ENCODE measurements at regions not wholly inside any gene's neighbourhood (a gene's known extent, or its start where the extent isn't known, plus 50 kb on each side); places are given as distances from the start of the nearest gene placed in this dataset.

DNA sequence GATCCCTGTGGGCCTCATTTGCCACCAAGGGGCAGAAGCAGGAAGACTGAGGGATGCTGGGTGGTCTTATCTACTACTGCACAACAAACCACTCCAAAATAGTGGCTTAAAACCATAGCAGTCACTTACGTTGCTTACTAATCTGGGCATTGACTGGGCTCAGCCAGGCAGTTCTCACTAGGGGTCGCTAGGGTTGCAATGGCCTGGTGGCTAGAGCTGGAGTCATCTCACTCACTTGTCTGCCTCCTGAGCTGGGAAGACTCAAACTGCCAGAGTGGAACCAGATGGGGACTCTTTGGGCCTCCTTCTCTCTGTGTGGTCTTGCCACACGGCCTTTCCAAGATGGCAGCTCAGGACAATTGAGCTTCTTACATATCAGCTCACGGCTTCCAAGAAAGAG is 216.3 kb upstream of the BCOR start:
- no peak for DNase-seq (ENCODE audit: low spot score)

DNA sequence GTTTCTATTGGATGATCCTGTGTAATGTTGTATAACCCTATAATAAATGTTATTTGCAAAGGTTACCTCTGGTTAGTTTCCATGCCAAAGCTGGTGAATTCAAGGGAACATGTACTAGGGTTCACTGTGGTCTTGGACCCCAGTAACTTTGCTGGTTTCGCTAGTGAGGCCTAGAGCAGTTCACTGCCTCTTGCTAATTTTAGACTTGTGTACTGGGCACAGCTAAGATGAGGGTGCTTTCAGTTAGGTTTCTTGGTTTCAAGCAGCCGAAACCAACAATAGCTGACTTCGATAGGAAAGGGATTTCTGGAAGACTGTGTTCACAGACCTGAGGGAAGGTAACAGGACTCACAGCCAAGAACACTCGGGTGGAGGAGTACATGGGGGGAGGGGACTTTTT is 215.5 kb upstream of the BCOR start:
- DNase-seq (ENCODE audit: low spot score) = no peak

DNA sequence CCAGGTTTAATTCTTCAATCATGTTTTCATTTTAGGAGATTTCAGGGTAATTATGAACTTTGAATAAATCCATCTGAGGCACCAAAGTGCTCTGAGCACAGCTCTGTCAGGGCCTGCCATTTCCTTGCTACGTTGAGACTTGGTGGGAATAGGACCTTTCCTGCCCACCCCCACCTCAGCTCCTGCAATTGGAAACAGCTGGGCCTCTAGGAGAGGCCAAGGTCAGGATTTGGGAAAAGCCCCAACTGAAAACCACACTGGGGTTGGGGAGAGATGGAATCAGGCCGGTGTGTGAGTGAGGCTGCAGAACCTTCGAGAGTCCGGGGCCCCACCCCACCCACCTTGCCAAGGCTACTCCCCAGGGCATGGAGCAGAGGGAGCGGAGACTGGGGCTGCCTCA is 212.7 kb upstream of the BCOR start:
- no peak for DNase-seq (ENCODE audit: low spot score)

DNA sequence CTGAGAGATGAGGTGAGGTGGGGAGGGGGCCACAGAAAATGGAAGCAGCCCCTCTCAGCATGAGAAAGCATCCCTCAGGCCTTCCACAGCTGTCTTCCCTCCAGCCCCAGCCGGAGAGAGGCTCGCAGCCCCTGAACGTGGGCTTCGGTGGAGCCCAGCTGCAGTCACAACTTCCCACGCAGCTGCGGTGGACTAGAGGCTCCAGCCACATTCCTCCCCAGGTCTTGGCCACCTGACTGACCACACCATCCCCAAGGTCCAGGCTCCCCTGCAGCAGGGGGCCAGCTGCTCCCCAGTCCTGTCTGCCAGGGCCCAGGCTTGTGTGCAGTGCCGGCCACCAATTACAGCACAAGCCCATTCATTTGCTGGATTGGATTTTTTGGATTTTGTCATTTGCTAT is 212.3 kb upstream of the BCOR start:
- no peak for DNase-seq (ENCODE audit: low spot score)

DNA sequence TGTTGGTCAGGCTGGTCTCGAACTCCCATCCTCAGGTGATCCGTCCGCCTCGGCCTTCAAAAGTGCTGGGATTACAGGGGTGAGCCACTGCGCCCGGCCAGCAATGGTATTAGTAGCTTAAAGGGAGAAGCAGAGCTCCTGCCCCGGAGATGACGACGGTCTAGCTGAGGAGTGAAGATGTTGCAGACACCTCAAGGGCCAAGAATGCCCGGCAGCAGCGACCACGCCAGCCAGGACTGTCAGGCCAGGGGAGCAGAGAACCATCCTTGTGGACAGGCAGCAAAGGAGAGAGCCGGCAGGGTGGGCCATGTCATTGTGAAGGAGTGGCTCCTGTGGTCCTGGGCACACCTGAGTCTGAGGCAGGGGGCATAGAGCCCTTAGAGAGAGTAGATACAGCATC is 210.1 kb upstream of the BCOR start:
- no peak for DNase-seq (ENCODE audit: low spot score)

DNA sequence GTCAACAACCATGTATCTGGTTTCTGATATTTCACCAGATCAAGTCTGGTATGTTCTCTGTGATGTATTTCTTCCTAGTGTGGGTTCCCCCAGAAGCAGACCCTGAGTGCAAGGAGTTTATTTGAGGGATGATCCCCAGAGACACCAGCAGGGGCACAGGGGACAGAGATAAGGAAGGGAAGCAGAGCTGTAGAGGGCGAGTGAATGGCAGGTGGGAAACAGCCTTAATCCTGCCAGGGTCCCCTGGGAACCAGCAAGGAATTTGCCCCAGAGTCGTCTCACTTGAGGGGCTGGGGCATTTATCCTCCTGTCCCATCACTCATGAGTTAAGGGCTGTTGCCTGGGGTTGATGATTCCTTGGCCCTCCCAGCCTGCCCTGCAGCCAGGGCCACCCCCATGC is 206.4 kb upstream of the BCOR start:
- no peak for DNase-seq (ENCODE audit: low spot score)

DNA sequence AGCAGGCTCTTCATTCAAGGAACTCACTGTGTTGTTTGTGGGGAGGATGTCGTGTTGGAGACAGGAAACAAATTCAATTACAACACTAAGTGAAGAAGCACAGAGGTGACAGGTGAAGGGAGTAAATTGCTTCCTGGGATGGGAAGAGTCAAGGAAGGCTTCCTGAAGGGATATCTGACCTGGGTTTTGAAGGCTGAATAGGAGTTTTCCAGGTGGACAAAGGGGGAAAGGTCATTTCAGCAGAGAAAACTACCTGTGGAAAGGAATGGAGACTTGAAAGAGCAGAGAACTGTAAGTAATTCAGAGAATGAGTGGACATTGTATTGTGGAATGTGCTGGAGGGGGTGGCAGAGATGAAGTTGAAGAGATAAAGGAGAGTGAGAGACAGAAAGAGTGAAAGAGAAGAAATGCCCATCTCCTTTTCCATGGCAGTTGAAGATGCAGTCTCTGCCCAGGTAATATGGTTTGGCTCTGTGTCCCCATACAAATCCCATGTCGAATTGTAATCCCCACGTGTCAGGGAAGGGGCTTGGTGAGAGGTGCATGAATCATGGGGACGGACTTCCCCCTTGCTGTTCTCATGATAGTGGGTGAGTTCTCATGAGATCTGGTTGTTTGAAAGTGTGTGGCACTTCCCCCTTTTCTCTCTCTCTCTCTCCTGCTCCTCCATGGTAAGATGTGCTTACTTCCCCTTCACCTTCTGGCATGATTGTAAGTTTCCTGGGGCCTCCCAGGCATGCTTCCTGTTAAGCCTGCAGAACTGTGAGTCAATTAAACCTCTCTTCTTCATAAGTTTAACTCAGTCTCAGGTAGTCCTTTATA is 205.7 kb upstream of the BCOR start:
- no peak for DNase-seq (ENCODE audit: low spot score)

DNA sequence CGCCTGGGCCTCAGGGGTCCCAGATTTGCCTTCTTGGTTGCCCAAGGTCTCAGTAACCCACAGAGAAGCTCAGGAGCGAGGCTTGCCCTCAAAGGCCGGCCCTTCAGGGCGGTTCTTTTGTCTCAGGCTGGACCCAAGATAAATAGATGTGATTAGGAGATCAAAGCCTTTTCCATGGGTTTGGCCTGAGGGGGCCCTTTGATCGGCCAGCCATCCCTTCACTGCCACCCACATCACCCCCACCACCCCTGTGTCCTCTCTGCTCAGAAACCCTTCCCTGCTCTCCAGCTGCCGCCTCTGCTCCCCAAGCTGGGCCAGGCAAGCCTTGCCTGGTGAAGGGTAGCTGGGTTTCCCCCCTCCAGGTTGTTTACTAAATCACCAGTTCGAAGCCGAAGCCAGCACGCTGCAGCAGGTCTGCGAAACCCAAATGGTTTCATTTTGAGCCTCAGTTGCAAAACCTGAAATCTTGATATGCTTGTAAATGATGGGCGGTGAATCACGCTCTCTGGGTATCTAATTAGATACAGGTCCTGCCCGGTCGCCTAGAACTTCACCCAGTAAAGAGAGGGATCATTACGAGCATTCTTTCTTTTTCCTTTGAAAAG is 202.6 kb upstream of the BCOR start:
- no peak for DNase-seq (ENCODE audit: low spot score)

DNA sequence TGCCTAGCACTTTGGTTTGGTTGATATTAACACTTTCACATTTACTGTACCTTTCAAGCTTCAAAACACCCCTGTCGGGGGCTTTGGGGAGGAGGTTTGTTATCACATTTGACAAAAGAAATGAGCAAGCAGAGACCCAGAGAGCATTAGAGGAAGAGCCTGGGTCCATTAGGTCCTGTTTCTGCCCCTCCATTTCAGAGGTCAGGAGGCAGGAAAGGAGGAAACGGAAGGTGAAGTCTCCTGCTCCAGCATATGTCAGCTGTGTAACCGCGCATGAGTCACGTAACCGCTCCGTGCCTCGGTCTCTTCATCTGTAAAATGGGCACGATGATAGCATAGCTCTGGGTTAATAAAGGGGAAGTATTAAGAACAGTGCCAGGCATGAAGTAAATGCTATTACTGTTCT is 201.9 kb upstream of the BCOR start:
- no peak for DNase-seq (ENCODE audit: low spot score)

DNA sequence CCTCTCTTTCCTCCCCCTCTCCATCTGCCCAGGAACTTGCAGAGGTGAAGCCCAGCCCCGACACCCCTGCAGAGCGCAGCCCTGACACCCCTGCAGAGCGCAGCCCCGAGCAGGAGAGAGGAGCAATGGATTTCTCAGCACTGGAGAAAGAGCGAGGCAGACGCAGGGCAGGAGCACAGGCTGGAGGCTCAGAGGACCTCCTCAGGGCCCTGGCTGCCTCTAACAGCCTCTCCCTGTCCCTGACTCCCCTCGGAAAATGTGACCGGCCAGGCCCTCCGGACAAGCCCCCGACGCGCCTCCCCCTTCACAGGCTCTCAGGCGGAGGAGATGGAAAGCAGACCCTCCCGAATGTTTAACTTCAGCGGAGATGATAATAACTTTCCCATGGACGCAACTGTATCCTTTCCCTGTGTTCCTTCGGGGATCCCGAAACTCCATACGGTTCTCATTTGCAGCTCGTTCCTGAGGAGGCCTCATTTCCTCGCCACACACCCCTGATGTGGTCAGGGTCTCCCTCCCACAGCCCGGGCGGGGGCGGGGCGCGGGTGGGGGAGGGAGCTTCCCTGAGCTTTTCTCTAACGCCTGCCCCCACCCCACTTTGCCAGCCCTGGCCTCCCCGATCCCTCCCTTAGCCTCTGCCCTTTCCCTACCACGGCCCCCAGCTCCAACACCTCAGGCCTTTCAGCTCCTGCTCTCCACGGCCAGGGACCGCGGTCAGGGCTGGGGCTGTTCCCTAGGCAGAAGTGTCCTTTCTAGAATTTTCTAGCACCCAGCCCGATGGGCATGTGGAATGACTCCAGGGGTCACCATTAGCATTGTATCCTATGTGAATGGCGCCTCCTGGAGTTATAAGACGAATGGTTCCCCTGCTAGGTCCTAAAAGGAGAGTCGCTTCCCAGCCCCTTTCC is 201.1 kb upstream of the BCOR start:
- DNase-seq (ENCODE audit: low spot score) = no peak

DNA sequence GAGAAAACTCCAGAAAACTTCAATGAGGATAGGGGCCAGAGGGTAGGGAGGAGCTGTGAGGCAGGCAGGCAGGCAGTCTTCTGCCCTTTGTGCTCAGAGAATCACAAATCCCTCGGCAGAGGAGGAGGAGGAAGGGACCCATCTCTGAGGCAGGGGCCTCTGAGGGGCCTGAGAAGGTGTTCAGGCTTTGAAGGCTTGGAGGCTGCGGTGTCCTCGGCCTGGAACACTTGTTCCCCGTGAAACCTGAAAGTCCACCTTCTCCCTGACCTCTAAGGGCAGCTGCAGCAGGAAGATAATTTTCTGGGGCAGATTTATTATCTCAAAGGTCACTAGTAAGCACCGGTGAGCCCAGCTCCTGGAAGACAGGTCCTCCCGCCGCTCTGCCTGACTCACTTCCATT is 200.3 kb upstream of the BCOR start:
- no peak for DNase-seq (ENCODE audit: low spot score)

DNA sequence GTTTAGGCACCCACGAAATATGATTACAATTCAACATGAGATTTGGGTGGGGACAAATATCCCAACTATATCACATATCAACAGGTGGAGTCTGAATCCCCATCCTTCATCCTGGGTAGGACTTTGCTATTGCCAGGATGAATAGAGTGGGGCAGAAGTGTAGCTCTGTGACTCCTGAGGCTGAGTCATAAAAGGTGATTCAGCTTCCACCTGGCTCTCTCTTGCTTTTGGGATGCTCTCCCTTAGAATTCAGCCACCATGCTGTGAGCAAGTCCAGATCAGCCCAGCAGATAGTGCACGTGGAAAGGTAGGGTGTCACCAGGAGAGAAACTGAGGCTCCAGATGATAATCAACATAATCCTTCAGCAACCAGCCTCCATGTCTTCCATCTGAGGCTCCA is 193.8 kb upstream of the BCOR start:
- no peak for DNase-seq (ENCODE audit: low spot score)

DNA sequence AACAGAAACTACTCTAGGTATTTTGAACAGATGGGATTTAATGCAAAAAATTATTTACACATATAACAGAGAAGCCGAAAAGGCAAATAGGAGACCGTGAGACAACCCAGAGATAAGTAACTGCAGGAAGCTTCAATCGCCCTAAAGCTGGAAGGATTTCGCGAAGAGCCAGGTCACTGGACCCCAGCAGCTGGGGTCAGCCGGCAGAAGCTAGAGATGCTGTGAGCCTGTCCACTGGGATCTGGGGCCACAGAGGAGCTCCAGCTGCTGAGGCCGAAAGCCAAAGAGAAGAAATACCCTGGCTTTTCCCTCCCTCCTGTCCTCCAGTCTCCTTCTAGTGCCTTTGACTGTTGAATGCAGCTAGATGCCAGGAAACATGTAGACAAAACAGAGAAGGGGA is 192.8 kb upstream of the BCOR start:
- DNase-seq (ENCODE audit: low spot score) = no peak

DNA sequence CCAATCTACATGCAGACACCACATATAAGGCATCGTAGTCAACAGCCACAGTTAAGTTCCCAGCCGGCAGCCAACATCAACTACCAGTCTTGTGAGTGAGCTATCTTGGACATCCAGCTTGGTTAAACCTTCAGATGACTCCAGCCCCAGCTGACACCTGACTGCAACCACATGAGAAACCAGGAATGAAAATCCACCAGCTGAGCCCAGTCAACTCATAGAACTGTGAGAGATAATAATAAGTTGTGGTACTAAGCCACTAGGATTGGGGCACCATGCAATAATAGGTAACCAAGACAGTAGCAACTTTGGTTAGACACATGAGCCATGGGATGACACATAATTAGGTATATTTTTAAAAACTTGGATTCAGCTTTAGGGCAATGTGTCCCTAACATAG is 188.1 kb upstream of the BCOR start:
- DNase-seq (ENCODE audit: low spot score) = no peak

DNA sequence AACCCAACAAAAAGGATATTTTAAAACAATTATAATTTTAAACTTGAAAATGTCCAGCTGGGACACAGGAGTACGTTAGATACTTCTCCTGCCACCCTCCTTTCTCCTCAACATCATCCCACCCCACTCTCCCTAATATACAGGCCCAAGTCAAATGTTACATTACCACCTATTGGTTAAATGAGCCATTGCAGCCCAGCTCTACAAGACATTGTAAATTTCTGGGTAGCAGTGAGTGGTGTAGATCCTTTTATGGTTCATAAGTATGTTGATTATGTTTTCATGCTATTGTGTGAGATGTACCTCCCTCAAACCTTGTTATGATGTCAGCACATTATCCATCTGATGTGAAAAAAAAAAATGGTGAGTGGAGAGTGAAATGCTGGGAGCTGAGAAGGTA is 187.1 kb upstream of the BCOR start:
- DNase-seq (ENCODE audit: low spot score) = no peak

DNA sequence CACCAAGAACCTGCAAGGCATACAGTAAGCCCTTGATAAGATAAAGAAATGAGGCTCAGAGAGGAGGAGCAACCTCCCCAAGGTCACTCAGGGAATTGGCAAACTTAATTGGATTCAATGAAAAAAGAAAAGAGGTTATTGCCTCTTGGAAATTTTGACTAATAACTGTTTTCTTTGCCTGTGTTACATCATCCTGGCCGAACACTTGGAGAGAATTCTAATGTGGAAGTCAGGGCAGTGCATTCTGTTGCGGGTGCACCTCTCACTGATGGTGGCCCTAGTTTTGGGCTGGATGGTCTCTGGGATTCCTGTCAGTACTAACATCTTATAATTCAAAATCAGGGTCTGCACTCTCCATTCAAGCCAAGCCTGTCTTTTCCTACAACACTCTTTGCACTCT is 186.2 kb upstream of the BCOR start:
- DNase-seq (ENCODE audit: low spot score) = no peak

DNA sequence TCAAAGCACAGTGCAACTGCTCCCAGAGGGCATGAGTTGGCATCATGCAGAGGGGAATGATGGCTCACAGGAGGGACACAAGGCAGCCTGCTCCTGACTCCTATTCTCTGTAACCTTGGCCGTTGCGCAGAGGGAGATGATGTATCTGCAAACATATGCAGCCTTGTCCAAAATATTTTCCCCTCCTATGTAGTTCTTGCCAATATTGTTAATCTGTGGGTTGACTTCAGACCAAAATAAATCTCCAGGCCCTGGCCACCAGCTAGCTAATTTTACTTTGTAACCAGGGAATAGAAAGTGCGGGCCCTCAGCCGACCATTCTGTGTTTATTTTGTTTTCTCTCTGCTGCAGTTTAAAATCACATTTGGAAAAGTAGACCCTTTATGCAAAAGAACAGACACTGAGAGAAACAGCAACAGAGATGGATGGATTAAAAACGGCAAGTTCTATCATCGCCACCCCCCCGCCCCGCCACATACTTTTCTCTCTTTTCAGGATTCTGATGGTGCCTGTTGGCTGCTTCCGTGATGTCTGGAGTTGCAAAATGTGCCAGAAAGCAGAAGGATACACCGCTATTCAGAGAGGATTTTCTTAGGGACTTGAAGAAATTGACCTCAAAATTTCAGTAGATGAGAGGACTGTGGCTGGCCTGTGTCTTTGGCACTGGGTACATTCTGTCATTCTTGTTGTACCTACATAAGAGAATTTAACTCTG is 185.3 kb upstream of the BCOR start:
- DNase-seq (ENCODE audit: low spot score) = no peak

DNA sequence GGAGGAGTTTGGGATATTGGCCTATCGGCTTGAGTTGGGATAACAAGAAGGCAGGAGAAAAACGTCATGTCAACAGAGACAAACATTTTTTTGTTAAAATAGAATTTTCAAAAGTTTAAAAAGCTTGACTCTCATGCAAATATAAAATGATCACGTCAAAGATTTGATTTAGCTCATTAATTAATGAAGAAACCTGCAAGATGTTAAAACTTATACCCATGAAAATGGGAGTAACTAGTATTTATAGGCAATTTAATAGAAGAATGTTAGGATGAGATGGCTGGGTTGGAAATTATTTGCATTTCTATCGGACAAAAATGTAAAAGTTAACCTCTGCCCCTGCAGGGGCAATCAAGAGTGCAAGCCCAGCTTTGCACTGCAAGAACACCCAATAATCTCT is 184.6 kb upstream of the BCOR start:
- no peak for DNase-seq (ENCODE audit: low spot score)

DNA sequence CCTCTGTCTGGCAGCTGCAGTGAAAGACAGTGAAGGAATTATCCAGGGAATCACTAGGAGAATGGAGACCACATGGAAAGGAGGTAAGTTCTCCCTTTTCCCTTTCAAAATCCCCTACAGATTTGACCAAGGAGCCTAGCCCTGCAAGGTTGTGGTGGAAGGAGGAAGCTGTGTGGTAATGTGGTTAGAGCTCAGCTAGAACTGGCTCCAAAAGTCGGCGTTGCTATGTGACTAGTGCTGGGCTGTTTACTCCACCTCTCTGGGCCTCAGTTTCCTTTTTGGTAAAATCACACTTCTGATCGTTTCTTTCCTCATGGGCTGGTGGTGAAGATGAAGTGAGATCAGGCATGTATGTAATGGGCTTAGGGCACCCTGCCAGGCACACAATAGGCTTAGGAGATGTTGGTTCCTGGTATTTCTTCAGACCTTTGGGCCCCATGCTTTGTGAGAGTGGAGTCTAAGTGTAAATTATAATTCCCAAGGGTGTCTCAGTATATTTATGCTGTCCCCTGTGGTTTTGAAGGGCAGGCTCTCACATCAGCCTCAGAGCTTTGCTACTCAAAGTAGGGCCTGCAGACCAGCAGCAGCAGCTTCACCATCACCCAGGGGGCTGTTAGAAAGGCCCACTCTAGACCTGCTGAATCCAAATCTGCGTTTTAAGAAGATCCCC is 183.7 kb upstream of the BCOR start:
- DNase-seq (ENCODE audit: low spot score) = no peak

DNA sequence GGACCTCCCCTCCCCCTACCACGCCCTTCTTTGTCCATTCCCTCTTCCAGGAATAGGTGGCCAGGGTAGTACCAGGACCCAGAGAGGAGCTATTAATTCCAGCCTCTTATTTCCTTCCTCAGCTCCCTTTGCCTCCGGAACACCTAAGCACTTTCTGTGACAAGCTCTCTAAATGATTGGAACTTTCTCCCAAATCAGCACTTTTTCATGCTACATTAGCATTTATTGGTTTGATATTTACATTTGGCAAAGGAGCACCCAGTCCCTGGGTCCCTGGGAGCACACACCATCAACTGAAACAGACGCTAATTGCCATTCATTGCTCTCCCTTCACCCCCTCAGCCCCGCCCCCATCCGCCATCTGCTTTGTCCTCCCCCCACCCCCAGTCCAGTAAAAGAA is 182.0 kb upstream of the BCOR start:
- no peak for DNase-seq (ENCODE audit: low spot score)

DNA sequence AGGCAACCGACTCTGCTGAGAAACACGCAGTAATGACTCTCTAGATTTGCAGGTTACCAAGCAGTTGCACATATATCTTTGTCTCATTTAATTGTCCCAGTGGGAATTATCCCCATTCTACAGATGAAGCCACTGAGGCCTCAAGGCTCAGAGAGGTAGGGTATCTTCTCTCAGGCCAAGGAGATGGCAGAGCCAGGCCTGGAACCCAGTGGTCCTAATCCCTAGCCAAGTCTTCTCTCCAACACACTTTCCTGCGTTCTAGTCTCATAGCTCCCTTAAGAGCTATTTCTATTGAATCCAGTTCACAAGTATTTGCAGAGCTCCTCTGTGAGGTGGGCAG is 181.3 kb upstream of the BCOR start:
- DNase-seq (ENCODE audit: low spot score) = no peak

All from HuH-7.5 (cell line).